D721Med (cell line): ENCODE measurements at regions not wholly inside any gene's neighbourhood (a gene's known extent, or its start where the extent isn't known, plus 50 kb on each side); places are given as distances from the start of the nearest gene placed in this dataset.

Experiments
- DNase-seq: peaks from one replicate; pipeline ENCODE4 v3.0.0; 2011; ENCODE audit warnings: low spot score; ENCODE audit not compliant: insufficient read length
- FAIRE-seq: peaks from 2 replicates; lab custom pipeline; 2011; peaks lifted over from hg19 to GRCh38; lab: Jason Lieb, UNC
- CTCF ChIP-seq: IDR thresholded peaks from 2 replicates; pipeline ENCODE4 v1.5.1; 2012; ENCODE audit warnings: mild to moderate bottlenecking, control low read depth; ENCODE audit not compliant: insufficient read depth; ENCODE audit errors: missing control alignments

DNA sequence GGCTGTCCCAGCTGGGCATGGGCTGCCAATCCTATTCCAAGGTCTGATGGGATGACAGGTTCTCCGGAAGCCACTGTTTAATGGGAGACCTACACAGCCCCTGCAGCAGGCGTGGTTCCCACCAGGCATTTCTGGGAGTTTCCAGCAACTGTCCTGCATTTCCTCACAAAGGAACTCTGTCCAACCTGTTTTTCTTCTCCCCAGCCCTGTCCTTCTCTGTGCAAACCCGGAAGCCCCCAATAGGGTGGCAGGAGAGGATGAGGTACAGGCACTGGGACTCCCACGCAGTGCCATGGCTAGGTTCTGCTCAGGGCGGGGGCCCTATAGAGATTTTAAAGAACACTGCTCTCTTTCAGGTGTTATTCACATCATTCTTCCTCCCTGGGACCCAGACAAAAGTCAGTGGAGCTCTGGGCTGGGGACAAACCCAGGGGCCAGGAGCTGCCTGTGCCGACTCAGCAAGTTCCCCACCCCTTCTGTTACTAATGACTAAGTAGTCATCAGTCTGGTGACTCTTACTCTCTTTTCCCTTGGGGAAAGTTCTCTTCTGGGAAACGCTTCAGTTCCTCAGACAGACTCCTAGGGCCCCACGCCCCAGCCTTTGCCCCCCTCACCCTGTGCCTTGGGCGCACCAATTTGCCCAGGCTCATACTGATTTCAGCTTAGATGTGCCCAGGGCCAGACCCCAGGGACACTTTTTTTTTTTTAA, 97.7 kb downstream of the CD47 start:
- FAIRE-seq (no peak), DNase-seq (no peak)
- TF ChIP-seq CTCF, result no peak

GRCh38 chr3:107990926-107991325, 99.9 kb downstream of the CD47 start:
- no peak for TF ChIP-seq CTCF
- FAIRE-seq (no peak), DNase-seq (no peak)

GRCh38 chr3:107990433-107990832, 100.4 kb downstream of the CD47 start:
- no peak for TF ChIP-seq CTCF
- no peak for FAIRE-seq
- no peak for DNase-seq

GRCh38 chr3:107989661-107990060, 101.2 kb downstream of the CD47 start:
- no peak for TF ChIP-seq CTCF
- no peak for FAIRE-seq
- DNase-seq, result no peak

DNA sequence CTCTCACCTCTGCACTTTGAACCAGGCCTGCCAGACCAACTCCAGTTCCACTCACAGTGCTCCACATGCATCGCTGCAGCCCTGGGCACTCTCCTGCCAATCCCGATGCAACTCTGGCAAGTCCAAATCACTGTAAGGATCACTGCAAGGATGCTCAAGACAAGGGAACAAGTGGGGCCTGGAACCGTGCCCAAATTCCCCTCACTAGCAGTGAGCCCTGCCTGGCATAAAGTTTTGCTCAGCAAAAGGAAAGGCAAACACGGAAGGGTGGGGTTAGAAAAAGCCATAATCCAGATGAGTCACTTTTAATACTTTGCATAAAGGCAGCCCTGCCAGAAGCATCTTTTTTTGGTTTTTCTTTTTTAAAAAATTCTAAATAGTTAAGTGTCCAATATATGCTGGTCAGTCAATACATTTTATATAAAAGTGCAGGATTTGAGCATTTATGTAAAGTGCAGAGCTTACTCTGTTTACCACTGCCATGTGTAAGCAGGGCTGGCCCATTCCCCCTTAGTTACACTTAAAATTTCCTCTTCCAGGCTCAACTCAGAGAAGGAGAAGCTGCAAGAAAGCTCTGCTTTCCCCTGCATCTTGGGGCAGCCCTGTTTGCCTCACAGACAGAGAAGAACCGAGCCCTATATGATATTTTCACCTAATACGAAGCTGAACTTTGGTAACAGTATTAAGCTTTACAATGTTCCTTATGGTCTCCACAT, 102.2 kb downstream of the CD47 start:
- FAIRE-seq (no peak), DNase-seq (no peak)
- TF ChIP-seq CTCF, result no peak

DNA sequence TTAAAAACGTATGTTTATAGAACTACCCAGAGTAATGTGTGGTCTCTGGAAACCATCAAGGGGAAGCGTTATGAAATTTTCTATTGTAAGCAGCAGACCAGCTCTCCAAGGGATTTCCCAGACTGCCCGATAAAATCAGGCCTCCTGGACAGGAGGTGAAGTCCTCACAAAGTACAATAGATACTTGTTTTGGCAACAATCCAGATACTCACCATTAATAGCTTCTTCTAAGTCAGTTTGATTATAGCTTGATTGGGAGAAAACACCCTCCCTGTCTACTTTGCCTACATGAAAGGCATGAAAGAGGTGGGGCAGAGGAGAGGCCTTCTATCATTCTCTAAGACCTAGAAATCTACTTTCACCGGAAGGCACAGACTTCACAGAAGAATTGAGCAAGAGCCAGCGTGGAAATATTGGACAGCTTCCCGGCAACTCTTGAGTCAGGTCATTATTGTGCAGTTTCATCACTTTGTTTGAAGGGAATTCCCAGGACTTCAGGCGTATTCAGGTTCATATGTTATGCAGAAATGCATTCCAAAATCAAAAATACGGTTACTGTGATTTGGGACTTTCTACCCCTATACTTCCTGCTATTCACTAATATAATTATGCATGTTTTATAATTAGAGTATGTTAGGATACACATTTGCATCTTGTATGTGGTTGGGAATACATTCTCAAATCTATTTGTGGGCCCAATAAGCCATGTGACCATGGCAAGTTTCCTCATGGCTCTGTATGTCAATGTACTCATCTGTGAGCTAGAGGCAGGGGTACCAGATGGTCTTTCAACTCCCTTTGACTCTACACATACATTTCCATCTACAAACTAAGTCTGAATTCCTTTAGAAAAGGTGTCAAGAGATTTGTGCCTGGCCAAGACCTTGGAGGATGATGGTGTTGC, 103.5 kb downstream of the CD47 start:
- FAIRE-seq (no peak), DNase-seq (no peak)
- no peak for TF ChIP-seq CTCF
